ENCODE measurements at regions not wholly inside any gene's neighbourhood (a gene's known extent, or its start where the extent isn't known, plus 50 kb on each side); places are given as distances from the start of the nearest gene placed in this dataset.
"Not testable (repeated sequence)": the region's sequence is repeated elsewhere in the genome, so short reads cannot be mapped to it uniquely, and the experiment has no call there.

DNA sequence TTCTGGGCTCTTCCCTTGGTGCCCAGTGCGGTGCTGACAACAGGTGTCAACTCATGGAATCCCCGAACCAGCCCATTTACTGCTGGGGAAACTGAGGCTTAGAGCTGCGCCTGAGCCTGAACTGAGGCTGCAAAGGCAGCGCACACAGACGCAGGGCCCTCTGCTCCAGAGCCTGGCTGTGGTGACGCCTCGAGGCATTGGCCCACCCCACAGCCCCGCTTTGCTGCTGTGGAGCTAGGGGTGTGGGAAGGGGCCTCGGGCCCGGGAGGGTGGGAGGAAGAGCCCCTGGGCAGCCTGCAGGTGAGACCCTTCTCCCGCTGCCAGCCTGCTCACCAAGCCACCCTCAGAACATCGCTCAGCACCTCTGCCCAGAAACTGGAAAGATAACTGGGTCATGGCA lies 97.4 kb upstream of the LRPAP1 start:
- DNase-seq, result no peak
- Histone ChIP-seq H3K4me1 (no peaks in the 10 kb centered on the region), H3K36me3 (no peaks in the 10 kb centered on the region), H3K4me3 (ENCODE audit: low read depth, low read length) (no peak overlapping the region), H3K27me3 (no peaks in the 10 kb centered on the region), H3K9me3 (no peaks in the 10 kb centered on the region)
- TF ChIP-seq, protein P1, sequence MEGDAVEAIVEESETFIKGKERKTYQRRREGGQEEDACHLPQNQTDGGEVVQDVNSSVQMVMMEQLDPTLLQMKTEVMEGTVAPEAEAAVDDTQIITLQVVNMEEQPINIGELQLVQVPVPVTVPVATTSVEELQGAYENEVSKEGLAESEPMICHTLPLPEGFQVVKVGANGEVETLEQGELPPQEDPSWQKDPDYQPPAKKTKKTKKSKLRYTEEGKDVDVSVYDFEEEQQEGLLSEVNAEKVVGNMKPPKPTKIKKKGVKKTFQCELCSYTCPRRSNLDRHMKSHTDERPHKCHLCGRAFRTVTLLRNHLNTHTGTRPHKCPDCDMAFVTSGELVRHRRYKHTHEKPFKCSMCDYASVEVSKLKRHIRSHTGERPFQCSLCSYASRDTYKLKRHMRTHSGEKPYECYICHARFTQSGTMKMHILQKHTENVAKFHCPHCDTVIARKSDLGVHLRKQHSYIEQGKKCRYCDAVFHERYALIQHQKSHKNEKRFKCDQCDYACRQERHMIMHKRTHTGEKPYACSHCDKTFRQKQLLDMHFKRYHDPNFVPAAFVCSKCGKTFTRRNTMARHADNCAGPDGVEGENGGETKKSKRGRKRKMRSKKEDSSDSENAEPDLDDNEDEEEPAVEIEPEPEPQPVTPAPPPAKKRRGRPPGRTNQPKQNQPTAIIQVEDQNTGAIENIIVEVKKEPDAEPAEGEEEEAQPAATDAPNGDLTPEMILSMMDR (IDR thresholded peaks at IDR 0.05; ENCODE audit: low read depth, low read length), result no peak

DNA sequence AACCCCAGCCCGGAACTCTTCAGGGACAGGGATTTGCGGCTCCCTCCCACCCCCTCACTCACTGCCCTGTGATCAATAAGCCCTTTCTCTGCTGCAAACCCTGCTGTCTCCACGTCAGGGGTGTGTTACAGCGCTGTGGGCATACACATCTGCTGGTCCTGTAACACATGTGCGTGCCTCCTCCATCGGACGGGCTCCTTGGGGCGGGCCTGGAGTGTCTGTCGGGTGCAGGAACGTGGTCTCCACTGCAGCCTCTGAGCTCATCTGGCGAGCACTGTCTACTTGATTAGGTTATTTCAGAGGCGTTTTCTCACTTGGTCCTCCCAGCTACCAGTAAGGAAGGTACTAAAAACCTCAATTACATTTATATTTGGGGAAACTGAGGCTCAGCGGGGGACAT lies 97.0 kb upstream of the LRPAP1 start:
- not testable (repeated sequence) for H3K36me3 ChIP-seq; H3K27me3 ChIP-seq; DNase-seq; H3K4me3 ChIP-seq (ENCODE audit: low read depth, low read length); H3K9me3 ChIP-seq; H3K4me1 ChIP-seq

DNA sequence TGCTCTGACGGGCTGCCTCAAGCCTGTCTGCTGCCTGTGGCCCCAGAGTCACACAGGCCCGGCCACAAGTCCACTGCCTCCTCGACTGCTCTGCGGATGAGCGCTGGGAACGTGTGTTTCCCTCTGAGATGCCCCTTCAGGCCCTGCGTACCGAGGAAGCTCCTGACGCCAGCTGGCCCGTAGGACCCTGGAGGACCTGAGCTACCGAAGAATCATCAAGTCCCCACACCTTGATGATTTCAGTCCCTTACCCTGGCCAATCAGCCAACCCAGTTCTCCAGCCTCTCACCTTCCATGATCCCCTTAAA lies 96.6 kb upstream of the LRPAP1 start:
- TF ChIP-seq, protein P1 (IDR thresholded peaks at IDR 0.05; ENCODE audit: low read depth, low read length), result no peak
- H3K4me1 ChIP-seq, result no peaks in the 10 kb centered on the region
- no peaks in the 10 kb centered on the region for H3K36me3 ChIP-seq
- no peaks in the 10 kb centered on the region for H3K27me3 ChIP-seq
- DNase-seq, result no peak
- no peaks in the 10 kb centered on the region for H3K9me3 ChIP-seq
- no peak overlapping the region for H3K4me3 ChIP-seq (ENCODE audit: low read depth, low read length)

DNA sequence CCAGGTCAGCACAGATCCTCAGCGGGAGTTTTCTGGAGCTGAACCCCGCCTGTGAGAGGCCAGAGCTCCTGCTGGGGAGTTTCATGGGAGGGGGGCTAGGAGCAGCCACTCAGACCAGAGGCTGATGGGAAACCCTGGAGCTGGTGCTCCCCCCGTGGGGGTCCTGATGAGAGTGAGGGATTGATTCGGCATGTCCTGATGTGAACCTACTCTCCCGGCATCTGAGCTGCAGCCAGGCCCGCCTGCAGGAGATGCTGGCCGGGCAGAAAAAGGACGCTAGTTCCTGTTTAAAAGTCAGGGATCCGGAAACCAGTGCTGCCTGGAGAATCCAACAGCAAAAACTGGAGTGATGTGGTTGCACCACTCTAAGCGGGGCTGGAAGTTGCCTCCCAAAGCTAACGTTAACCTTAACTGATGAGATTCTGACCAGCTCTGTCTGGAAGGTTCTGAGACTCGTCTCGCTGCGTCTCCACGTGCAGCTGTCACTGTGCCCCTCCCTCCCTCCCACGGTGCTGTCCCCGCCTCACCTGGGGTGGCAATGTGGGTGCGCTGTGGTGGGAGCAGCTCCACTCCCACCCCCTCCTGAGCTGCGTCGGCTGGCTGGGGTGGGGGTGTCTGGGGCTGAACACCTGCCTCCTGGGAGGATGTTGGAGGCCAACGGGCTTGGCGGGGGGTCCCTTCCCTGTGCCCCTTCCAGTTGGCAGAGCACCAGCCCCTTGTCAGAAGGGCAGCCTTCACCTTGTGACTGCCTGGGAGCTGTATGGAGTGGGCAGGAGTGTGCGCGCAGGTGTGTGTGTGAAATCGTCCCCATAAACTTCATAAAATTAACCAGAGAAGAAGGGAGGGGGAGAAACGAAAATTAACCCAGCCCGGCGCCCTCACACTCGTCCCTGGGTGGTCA lies 96.0 kb upstream of the LRPAP1 start:
- not testable (repeated sequence) for H3K9me3 ChIP-seq; H3K36me3 ChIP-seq; H3K27me3 ChIP-seq; H3K4me3 ChIP-seq (ENCODE audit: low read depth, low read length); H3K4me1 ChIP-seq; DNase-seq

DNA sequence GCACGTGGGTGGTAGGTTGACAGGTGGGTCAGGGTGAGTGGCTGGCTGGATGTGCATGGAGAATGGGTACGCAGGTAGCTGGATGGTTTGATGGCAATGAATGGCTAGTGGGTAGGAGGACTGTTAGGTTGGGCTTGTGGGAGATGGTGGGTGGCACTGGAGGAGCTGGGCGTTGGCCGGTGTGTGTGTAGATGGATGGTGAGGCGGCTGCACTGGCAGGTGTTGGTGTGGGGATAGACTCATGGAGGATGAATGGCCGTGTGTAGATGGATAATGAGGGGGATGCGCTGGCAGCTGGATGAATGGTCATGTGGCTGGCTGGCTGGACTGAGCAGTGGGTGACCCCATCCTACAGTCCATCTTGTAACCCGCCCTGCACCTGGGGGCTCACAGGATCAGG lies 95.2 kb upstream of the LRPAP1 start:
- H3K9me3 ChIP-seq; DNase-seq; H3K4me3 ChIP-seq (ENCODE audit: low read depth, low read length); H3K27me3 ChIP-seq; H3K4me1 ChIP-seq; H3K36me3 ChIP-seq: not testable (repeated sequence)

DNA sequence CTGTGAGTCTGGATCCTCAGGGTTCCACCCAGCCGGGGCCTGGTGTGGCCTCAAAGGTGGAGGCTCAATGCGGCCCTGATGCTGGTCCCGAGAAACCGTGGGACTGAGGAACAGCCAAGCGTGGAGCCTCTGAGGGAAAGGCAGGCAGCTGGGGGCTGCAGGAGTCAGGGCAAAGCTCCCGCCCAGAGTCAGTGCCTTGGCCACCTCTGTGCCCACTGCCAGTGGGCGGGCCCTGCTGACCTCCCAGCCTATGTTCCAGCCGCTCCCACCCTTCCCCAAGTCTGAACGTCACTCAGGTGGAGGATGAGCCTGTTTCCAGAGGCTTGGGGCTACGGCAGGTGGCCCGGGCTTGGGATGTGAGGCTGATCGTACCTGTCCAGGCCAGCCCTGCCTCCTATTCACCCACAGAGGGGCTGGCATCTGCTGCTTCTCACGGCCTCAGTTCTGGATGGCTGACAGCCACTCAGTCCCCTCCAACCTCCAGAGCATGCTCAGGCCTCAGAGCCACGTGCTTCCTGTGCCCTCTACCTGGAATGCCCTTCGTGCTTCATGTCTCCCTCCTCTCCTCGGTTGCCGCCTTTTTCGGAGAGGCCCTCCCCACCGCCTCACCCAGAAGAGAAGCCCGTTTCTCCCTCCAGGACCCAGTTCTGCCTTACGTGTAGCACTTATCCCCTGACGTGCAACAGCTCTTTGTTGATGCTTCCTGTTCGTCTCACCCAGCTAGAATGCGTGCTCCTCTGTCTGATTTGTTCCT lies 94.1 kb upstream of the LRPAP1 start:
- not testable (repeated sequence) for H3K4me3 ChIP-seq (ENCODE audit: low read depth, low read length); DNase-seq

DNA sequence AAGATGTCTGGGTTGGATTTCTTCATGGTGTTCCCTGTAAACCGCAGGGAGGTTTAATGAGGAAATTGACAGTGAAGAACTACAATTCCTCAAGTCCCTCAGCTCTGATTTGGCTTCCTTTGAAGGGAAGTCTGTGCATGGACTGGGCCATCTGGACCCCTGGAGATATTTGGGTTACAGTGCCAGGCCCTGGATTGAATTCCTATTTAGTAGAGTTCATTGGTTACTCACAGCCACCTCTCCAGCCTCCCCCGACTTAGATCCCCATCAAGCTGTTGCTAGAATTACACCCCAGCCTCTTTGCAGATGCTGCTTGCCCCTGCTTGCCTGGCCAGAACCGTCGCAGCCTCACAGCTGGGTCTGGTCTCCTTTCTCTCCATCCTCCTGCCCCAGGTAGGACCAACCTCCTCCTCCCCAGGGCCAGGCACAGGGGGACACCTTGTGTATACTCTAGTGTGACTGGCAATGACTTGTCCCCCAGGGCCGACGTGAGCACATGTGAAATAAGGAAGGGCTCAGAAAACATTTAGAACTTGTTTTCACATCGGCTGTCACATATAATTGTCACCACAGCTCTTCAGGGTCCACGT lies 93.2 kb upstream of the LRPAP1 start:
- H3K4me1 ChIP-seq; H3K4me3 ChIP-seq (ENCODE audit: low read depth, low read length); H3K36me3 ChIP-seq; H3K9me3 ChIP-seq; H3K27me3 ChIP-seq; DNase-seq: not testable (repeated sequence)

More for the DNA sequence above, 94.1 kb upstream of the LRPAP1 start:
- H3K36me3 ChIP-seq, H3K9me3 ChIP-seq, H3K27me3 ChIP-seq, H3K4me1 ChIP-seq: not testable (repeated sequence)

DNA sequence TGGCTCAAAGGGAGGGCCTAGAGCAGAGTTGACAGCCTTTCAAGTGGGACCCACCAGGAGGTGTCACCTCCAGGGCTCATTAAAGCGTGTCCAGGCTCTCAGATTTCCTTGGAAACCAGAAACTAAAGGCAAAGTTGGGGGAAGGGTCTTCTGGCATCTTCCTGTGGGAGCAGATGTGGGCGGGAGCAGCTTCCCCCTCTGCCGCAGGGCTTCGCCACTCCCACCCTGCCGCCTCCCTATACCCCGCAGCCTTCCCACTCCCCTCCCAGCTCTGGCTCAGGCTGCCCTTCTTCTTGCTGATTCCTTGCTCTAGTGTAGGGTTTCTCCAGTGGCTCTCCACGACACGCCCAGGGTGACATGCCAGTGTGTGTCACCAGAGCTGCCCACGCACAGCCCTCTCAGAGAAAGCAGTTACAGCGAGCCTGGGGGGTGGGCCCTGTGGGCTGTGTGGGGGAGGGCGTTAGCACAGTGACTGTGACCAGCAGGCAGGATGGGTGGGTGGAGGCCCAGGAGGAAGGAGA lies 91.6 kb upstream of the LRPAP1 start:
- not testable (repeated sequence) for DNase-seq; H3K4me3 ChIP-seq (ENCODE audit: low read depth, low read length); H3K36me3 ChIP-seq; H3K9me3 ChIP-seq; H3K27me3 ChIP-seq; H3K4me1 ChIP-seq

DNA sequence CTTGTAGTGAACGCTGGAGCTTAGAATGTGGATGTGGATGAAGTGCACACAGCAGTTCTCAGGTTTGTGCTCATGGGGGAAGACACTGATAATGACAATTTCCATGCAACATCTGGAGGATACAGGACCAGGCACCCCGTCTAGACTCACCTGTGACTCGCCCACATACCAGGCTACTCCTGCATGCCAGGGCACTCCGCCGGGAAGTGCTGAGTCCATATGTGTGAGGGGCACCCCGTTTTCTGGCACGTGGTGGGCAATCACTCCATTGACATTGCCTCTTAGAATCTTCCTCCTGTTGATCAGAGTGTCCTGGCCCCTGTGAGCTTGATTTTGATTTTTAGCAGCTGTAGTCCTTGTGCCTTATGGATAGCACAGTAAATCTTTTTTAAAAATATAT lies 90.9 kb upstream of the LRPAP1 start:
- H3K36me3 ChIP-seq, result no peaks in the 10 kb centered on the region
- TF ChIP-seq, protein P1 (IDR thresholded peaks at IDR 0.05; ENCODE audit: low read depth, low read length), result no peak
- DNase-seq, result no peak
- H3K4me3 ChIP-seq (ENCODE audit: low read depth, low read length), result no peak overlapping the region
- no peaks in the 10 kb centered on the region for H3K27me3 ChIP-seq
- H3K4me1 ChIP-seq, result no peaks in the 10 kb centered on the region
- H3K9me3 ChIP-seq, result no peaks in the 10 kb centered on the region

DNA sequence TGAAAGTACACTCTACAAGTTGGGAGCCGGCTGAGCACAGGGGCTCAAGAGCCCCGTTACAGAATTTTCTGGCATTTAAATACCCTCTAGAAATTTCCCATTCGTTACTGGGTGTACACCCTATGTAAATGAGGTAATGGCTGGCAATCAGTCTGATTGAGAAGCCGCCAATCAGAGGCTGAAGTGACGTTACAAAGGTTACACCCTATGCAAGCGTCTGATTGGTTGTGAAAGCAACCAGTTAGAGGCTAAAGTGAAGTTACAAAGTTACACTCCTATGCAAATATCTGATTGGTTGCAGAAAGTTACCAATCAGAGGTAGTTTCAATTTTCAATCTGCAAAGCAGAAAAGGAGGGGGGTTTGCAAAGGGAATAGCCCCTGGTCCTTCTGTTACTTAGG lies 88.1 kb upstream of the LRPAP1 start:
- not testable (repeated sequence) for H3K9me3 ChIP-seq; H3K4me3 ChIP-seq (ENCODE audit: low read depth, low read length); H3K36me3 ChIP-seq; DNase-seq; H3K27me3 ChIP-seq; H3K4me1 ChIP-seq

DNA sequence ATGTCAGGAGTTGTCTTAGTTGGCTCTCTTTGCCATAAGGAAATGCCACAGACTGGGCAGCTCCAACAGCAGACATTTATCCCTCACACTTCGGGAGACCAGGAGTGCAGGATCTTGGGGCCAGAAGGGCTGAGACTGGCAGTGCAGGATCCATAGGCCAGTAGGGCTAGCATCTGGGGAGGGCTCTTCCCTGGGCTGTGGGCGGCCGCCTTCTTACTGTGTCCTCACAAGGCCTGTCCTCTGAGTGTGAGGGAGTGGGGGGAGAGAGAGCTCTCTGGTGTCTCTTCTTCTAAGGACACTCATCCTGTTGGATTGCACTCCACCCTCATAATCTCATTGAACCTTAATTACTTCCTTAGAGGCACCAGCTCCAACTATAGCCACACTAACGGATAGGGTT lies 87.5 kb upstream of the LRPAP1 start:
- not testable (repeated sequence) for H3K4me1 ChIP-seq; H3K27me3 ChIP-seq; H3K4me3 ChIP-seq (ENCODE audit: low read depth, low read length); DNase-seq; H3K9me3 ChIP-seq; H3K36me3 ChIP-seq

DNA sequence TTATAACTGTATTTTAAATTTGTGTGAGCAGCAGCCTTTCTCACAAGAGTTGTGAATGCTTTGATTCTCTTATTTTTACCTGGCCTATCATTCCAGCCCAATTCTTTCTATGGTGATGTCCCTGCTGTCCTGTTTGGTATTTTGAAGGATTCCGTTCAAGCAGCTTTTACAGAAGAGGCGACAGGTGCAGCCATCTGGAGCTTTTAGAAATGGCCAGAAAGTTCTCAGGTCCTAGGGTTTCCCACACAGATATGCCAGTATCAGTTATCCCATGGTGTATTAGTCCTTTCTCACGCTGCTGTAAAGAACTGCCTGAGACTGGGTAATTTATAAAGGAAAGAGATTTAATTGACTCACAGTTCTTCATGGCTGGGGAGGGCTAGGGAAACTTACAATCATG lies 86.1 kb upstream of the LRPAP1 start:
- not testable (repeated sequence) for H3K36me3 ChIP-seq; DNase-seq; H3K27me3 ChIP-seq; H3K4me3 ChIP-seq (ENCODE audit: low read depth, low read length); H3K4me1 ChIP-seq; H3K9me3 ChIP-seq
